ENCODE measurements at regions not wholly inside any gene's neighbourhood (a gene's known extent, or its start where the extent isn't known, plus 50 kb on each side); places are given as distances from the start of the nearest gene placed in this dataset.

DNA sequence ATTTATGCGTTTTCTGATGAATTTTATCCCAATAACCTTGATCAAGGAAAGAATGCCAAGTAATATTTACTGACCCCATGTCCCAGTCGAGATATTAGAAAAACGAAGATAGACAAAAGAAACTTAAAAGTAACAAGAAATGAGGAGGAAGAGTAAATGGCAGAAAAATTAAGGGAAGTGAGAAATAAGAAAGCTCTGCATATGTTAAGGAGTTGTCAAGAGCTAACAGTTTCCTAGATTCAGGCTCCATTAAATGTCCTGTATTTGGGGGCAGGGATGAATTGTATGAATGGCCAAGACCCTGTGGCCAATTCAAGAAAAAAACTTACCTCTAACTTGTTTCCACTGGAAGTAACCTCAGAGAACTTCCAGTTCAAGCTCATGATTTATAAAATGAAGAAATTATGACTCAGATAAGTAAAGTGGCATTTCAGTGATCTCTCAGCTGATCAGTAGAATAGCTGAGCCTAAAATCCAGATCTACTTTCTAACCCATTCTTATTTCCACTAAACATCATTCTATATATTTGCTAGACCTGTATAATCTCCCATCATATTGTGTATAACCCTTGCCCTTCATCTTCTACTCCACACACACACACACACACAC lies 73.2 kb downstream of the ZC3H11B start:
- ChIA-PET RAD21 (ENCODE audit: low non-redundant PET in 1 of 2, low total read pairs in 2 of 2, uncharacterized antibody in 2 of 2, unreplicated experiment in 2 of 2) (no interaction called here), POLR2A (no interaction called here), CTCF (no interaction called here)
- Histone ChIP-seq H3K4me2 (ENCODE audit: low read length) (no peak overlapping the region), H3K79me2 (ENCODE audit: insufficient read depth, low read length) (no peaks in the 10 kb centered on the region), H4K20me1 (ENCODE audit: insufficient read depth) (no peaks in the 10 kb centered on the region), H3K27ac (ENCODE audit: low read depth, low read length) (no peak overlapping the region), H3K4me1 (ENCODE audit: control insufficient read depth in 1 of 2, insufficient read depth in 2 of 2, low read length in 2 of 2) (no peaks in the 10 kb centered on the region), H3K36me3 (ENCODE audit: control insufficient read depth in 1 of 2, insufficient read depth in 2 of 2, low read length in 2 of 2) (no peaks in the 10 kb centered on the region), H3K9ac (ENCODE audit: low read length) (no peak overlapping the region), H2AFZ (ENCODE audit: low read depth, low read length, poor library complexity, severe bottlenecking) (no peak overlapping the region), H3K27me3 (ENCODE audit: insufficient read depth, low read length) (peaks cover 10% of the 10 kb centered on the region; the same call in 1 of the 2 replicates), H3K9me3 (ENCODE audit: control insufficient read depth in 1 of 2, insufficient read depth in 1 of 2, low read depth in 1 of 2, low read length in 2 of 2) (no peaks in the 10 kb centered on the region), H3K9me2 (ENCODE audit: insufficient read depth) (no peaks in the 10 kb centered on the region), H3K4me3 (replicated peaks in 1 of 2; ENCODE audit: low read depth in 1 of 2, low read length in 2 of 2) (no peak overlapping the region)
- DNase-seq (ENCODE audit: low read depth, low spot score): no peak
- ATAC-seq: no peak
- intact Hi-C loops (cut with micrococcal nuclease): no loop called here
- TF ChIP-seq, protein P1, sequence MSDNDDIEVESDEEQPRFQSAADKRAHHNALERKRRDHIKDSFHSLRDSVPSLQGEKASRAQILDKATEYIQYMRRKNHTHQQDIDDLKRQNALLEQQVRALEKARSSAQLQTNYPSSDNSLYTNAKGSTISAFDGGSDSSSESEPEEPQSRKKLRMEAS (IDR thresholded peaks at IDR 0.05): no peak
- TF ChIP-seq ZFX (IDR thresholded peaks at IDR 0.05) (no peak), FOSL1 (IDR thresholded peaks at IDR 0.05; ENCODE audit: low read depth) (no peak), RAD21 (IDR thresholded peaks at IDR 0.05; ENCODE audit: low read depth) (no peak), EZH2 (IDR thresholded peaks at IDR 0.05) (no peak), CEBPB (IDR thresholded peaks at IDR 0.05; ENCODE audit: low read depth) (no peak), TCF7L2 (IDR thresholded peaks at IDR 0.05; ENCODE audit: borderline replicate concordance, extremely low read depth, insufficient read depth, insufficient read length) (no peak), SP1 (IDR thresholded peaks at IDR 0.05; ENCODE audit: low read depth) (no peak)
- TF ChIP-seq, protein P2, sequence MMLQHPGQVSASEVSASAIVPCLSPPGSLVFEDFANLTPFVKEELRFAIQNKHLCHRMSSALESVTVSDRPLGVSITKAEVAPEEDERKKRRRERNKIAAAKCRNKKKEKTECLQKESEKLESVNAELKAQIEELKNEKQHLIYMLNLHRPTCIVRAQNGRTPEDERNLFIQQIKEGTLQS (IDR thresholded peaks at IDR 0.05): no peak
- TF ChIP-seq, protein P3, sequence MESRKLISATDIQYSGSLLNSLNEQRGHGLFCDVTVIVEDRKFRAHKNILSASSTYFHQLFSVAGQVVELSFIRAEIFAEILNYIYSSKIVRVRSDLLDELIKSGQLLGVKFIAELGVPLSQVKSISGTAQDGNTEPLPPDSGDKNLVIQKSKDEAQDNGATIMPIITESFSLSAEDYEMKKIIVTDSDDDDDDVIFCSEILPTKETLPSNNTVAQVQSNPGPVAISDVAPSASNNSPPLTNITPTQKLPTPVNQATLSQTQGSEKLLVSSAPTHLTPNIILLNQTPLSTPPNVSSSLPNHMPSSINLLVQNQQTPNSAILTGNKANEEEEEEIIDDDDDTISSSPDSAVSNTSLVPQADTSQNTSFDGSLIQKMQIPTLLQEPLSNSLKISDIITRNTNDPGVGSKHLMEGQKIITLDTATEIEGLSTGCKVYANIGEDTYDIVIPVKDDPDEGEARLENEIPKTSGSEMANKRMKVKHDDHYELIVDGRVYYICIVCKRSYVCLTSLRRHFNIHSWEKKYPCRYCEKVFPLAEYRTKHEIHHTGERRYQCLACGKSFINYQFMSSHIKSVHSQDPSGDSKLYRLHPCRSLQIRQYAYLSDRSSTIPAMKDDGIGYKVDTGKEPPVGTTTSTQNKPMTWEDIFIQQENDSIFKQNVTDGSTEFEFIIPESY (IDR thresholded peaks at IDR 0.05; ENCODE audit: extremely low read depth, insufficient replicate concordance, low read length): no peak
- BruUV-seq (replicated peaks): no TSS peak

Measured in HCT116 (cell line).